MM.1S (cell line): ENCODE measurements at regions not wholly inside any gene's neighbourhood (a gene's known extent, or its start where the extent isn't known, plus 50 kb on each side); places are given as distances from the start of the nearest gene placed in this dataset.

ENCODE experiments used
- DNase-seq: peaks from one replicate; pipeline ENCODE4 v3.0.0-alpha.2; 2015
- H2AFZ ChIP-seq: fragments of 300-600 bp; sonication (generic); 2 replicates; pipeline ENCODE4 v1.6.0; 2016; ENCODE audit warnings: antibody characterized with exemption, low read length
- H3F3A ChIP-seq: fragments of 300-600 bp; sonication (generic); 2 replicates; pipeline ENCODE4 v1.6.1; 2016; ENCODE audit warnings: mild to moderate bottlenecking, antibody characterized with exemption, low read length, moderate library complexity, mixed read lengths; ENCODE audit not compliant: insufficient read depth
- H3K27ac ChIP-seq: fragments of 300-600 bp; sonication (generic); 2 replicates; pipeline ENCODE4 v1.5.1; 2016; ENCODE audit warnings: mild to moderate bottlenecking, low read length
- H3K27me3 ChIP-seq: fragments of 300-600 bp; sonication (generic); replicated peaks from 2 replicates; pipeline ENCODE4 v1.6.0; 2016; ENCODE audit warnings: low read length; ENCODE audit not compliant: insufficient read depth
- H3K36me3 ChIP-seq: fragments of 300-600 bp; sonication (generic); replicated peaks from 2 replicates; pipeline ENCODE4 v1.6.1; 2016; ENCODE audit warnings: mild to moderate bottlenecking, low read length, mixed read lengths; ENCODE audit not compliant: insufficient read depth
- H3K4me1 ChIP-seq: fragments of 300-600 bp; sonication (generic); 2 replicates; pipeline ENCODE4 v1.6.1; 2016; ENCODE audit warnings: low read length, mixed read lengths
- H3K4me2 ChIP-seq: fragments of 300-600 bp; sonication (generic); 2 replicates; pipeline ENCODE4 v1.6.0; 2016; ENCODE audit warnings: low read depth, low read length
- H3K4me3 ChIP-seq: fragments of 300-600 bp; sonication (generic); 2 replicates; pipeline ENCODE4 v1.5.1; 2016; ENCODE audit warnings: low read length, mixed read lengths
- H3K79me2 ChIP-seq: fragments of 300-600 bp; sonication (generic); 2 replicates; pipeline ENCODE4 v1.6.1; 2016; ENCODE audit warnings: mixed run types, low read length, mixed read lengths
- H3K9ac ChIP-seq: fragments of 300-600 bp; sonication (generic); 2 replicates; pipeline ENCODE4 v1.6.1; 2016; ENCODE audit warnings: low read length, mixed read lengths
- H3K9me2 ChIP-seq: fragments of 300-600 bp; sonication (generic); replicated peaks from 2 replicates; pipeline ENCODE4 v1.6.1; 2016; ENCODE audit warnings: mild to moderate bottlenecking, low read length, mixed read lengths; ENCODE audit not compliant: insufficient read depth
- H3K9me3 ChIP-seq: fragments of 300-600 bp; sonication (generic); replicated peaks from 2 replicates; pipeline ENCODE4 v1.6.1; 2016; ENCODE audit warnings: mild to moderate bottlenecking, low read length, mixed read lengths; ENCODE audit not compliant: insufficient read depth
- H4K20me1 ChIP-seq: fragments of 300-600 bp; sonication (generic); 2 replicates; pipeline ENCODE4 v1.6.1; 2016; ENCODE audit warnings: mild to moderate bottlenecking, low read length, moderate library complexity, mixed read lengths; ENCODE audit not compliant: insufficient read depth
- CTCF ChIP-seq: fragments of 300-600 bp; sonication (generic); IDR thresholded peaks from 2 replicates; pipeline ENCODE4 v1.5.1; 2016; ENCODE audit warnings: antibody characterized with exemption, low read length, mixed read lengths
- EZH2 ChIP-seq: fragments of 300-600 bp; sonication (generic); optimal IDR thresholded peaks from 2 replicates; pipeline ENCODE3; 2017; ENCODE audit warnings: low read depth, mild to moderate bottlenecking, antibody characterized with exemption, low read length, mixed read lengths
- EZH2phosphoT487 ChIP-seq: fragments of 300-600 bp; sonication (generic); IDR thresholded peaks from 2 replicates; pipeline ENCODE4 v1.6.1; 2018; ENCODE audit warnings: antibody characterized with exemption, low read length

GRCh38 chr13:30145709-30146367 is 161.5 kb downstream of the KATNAL1 start:
- Histone ChIP-seq H3K36me3 (no peaks in the 10 kb centered on the region), H3K79me2 (no peaks in the 10 kb centered on the region), H3K4me3 (no peak overlapping the region), H3K4me1 (no peaks in the 10 kb centered on the region), H4K20me1 (no peaks in the 10 kb centered on the region), H3K9me3 (no peaks in the 10 kb centered on the region), H3K9ac (no peak overlapping the region), H3F3A (no peaks in the 10 kb centered on the region), H3K27me3 (no peaks in the 10 kb centered on the region), H2AFZ (no peak overlapping the region), H3K9me2 (no peaks in the 10 kb centered on the region), H3K27ac (no peak overlapping the region), H3K4me2 (no peak overlapping the region)
- no peak for TF ChIP-seq CTCF
- no peak for TF ChIP-seq EZH2
- no peak for DNase-seq

- Histone ChIP-seq H3K4me3 (no peak overlapping the region), H4K20me1 (no peaks in the 10 kb centered on the region), H3K79me2 (no peaks in the 10 kb centered on the region), H3K9ac (no peak overlapping the region), H3K9me2 (no peaks in the 10 kb centered on the region), H3K9me3 (no peaks in the 10 kb centered on the region), H3K36me3 (no peaks in the 10 kb centered on the region), H3F3A (no peaks in the 10 kb centered on the region), H2AFZ (no peak overlapping the region), H3K27me3 (no peaks in the 10 kb centered on the region), H3K4me2 (no peak overlapping the region), H3K4me1 (no peaks in the 10 kb centered on the region), H3K27ac (no peak overlapping the region)
- no peak for TF ChIP-seq EZH2phosphoT487
- TF ChIP-seq EZH2 = no peak
- no peak for TF ChIP-seq CTCF
- DNase-seq = peak; percentile 8
Observed at GRCh38 chr13:30143666-30144400, 163.5 kb downstream of the KATNAL1 start.

GRCh38 chr13:30142486-30143211 is 164.7 kb downstream of the KATNAL1 start:
- Histone ChIP-seq H3K79me2 (no peaks in the 10 kb centered on the region), H3K9me2 (no peaks in the 10 kb centered on the region), H3K27ac (no peak overlapping the region), H3K36me3 (no peaks in the 10 kb centered on the region), H3K9ac (no peak overlapping the region), H3K4me1 (no peaks in the 10 kb centered on the region), H3K4me3 (no peak overlapping the region), H3K9me3 (no peaks in the 10 kb centered on the region), H2AFZ (no peak overlapping the region), H4K20me1 (no peaks in the 10 kb centered on the region), H3K4me2 (no peak overlapping the region), H3F3A (no peaks in the 10 kb centered on the region), H3K27me3 (no peaks in the 10 kb centered on the region)
- no peak for DNase-seq
- no peak for TF ChIP-seq EZH2
- no peak for TF ChIP-seq EZH2phosphoT487
- no peak for TF ChIP-seq CTCF
